GM18907 (cell line): ENCODE measurements at regions not wholly inside any gene's neighbourhood (a gene's known extent, or its start where the extent isn't known, plus 50 kb on each side); places are given as distances from the start of the nearest gene placed in this dataset.

Experiments used
- ATAC-seq: cut with Tn5 transposase; IDR thresholded peaks from one replicate; pipeline ENCODE4 v1.9.1; 2021; ENCODE audit warnings: mild to moderate bottlenecking, moderate library complexity; ENCODE audit not compliant: unreplicated experiment

DNA sequence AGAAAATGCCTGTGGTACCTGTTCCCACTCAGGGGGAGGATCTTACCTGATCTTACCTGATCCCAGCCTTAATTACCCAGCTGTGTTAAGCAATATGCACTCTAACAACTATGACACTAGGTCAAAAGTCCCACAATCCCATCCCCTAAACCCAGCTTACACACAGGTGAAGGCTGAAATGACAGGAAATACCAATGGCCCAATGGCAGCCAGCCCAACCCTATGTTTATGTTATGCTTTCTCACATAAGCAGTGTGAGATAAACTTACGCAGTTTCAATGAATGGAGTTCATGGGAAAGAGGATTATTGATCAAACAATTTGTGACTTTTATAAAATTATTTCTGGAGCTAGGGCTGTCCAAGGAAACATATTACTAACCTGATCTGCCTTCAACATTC, 91.9 kb downstream of the GPAM start:
- no peak for ATAC-seq

- no peak for ATAC-seq
Observed at GRCh38 chr10:112092519-112092918, 91.0 kb downstream of the GPAM start.

DNA sequence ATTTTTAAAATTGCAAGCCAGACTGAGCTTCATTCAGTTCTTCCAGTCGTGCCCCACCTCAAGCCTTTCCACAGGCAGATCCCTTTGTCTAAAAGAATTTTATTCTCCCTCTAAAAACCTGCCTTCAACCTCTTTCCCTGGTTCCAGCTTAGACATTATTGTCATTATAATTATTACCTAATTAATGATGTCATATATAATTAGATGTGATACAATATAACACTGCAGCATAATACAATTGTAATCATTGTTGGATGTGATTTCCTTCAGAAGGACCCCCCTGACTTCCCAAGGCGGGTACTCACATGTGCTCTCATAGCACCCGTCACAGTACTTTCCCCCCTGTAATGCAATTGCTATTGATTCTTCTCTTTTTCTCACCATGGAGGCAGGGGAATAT, 88.6 kb downstream of the GPAM start:
- ATAC-seq = no peak

- no peak for ATAC-seq
Observed at GRCh38 chr10:112095731-112096130, 87.8 kb downstream of the GPAM start.

DNA sequence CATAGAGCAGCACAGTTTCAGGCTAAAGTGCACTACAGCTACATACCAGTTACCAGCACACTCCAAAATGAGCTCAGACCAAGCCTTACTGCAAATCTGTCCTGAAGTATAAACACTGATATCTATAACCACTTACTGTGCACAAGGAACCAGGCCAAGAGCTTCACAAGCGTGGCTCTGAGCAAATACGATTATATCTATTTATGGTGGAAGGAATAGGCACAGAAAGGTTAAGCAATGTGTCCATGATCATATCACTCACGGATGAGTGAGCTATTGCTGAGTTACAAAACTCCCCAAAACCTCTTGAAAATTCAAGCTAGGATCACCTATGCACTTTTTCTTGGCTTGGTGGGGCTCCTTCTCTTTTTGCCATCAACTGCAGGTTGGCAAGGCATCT, 84.9 kb downstream of the GPAM start:
- no peak for ATAC-seq
